Endothelial cell of umbilical vein (primary cell): ENCODE measurements at regions not wholly inside any gene's neighbourhood (a gene's known extent, or its start where the extent isn't known, plus 50 kb on each side); places are given as distances from the start of the nearest gene placed in this dataset.

Source experiments
- EZH2 ChIP-seq: IDR thresholded peaks from 2 replicates; pipeline ENCODE4 v1.6.1; 2012; ENCODE audit warnings: borderline replicate concordance, low read depth, mild to moderate bottlenecking, moderate library complexity, low read length, inconsistent platforms; ENCODE audit not compliant: severe bottlenecking
- POLR2A ChIP-seq: IDR thresholded peaks from 2 replicates; pipeline ENCODE4 v1.6.1; 2012; ENCODE audit warnings: low read depth, mild to moderate bottlenecking, control low read depth, low read length
- POLR2AphosphoS5 ChIP-seq: IDR thresholded peaks from 2 replicates; pipeline ENCODE4 v1.6.1; 2012; ENCODE audit warnings: low read depth, mild to moderate bottlenecking, control low read depth, low read length, moderate library complexity; ENCODE audit not compliant: insufficient read depth
- TF ChIP-seq, protein P1 (sequence below), 2 donors: IDR thresholded peaks; 1 replicate in 1 of 2; 2 replicates in 1 of 2; pipeline ENCODE4 v1.5.1; 2011; ENCODE audit warnings: low read length in 2 of 2, mild to moderate bottlenecking in 2 of 2, moderate library complexity in 2 of 2, control low read depth in 1 of 2, inconsistent platforms in 1 of 2, low read depth in 1 of 2; ENCODE audit not compliant: insufficient read depth in 1 of 2; ENCODE audit errors: extremely low read depth in 1 of 2
- TF ChIP-seq, protein P2 (sequence below): IDR thresholded peaks from 2 replicates; pipeline ENCODE4 v1.6.1; 2011; ENCODE audit not compliant: insufficient read depth, insufficient read length

DNA sequence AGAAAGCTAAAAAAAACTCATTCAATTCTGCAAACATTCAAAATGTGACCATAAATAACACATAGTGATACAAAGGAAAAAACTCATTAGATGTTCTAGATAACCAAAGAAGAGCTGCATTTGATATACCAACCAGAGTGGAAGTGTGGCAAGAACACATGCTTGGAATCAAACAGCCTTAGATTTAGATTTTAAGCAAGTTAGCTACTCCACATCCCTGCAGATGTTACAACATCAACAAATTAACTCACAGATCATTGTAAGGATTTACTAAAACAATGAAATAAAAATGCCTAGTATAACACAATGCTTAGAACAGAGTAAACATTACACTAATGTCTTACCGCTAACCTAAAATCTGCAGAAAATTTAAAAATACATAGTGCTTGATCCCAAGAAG lies 114.0 kb upstream of the AKIP1 start:
- TF ChIP-seq EZH2 (no peak), POLR2A (no peak), POLR2AphosphoS5 (no peak)
- TF ChIP-seq, protein P1, sequence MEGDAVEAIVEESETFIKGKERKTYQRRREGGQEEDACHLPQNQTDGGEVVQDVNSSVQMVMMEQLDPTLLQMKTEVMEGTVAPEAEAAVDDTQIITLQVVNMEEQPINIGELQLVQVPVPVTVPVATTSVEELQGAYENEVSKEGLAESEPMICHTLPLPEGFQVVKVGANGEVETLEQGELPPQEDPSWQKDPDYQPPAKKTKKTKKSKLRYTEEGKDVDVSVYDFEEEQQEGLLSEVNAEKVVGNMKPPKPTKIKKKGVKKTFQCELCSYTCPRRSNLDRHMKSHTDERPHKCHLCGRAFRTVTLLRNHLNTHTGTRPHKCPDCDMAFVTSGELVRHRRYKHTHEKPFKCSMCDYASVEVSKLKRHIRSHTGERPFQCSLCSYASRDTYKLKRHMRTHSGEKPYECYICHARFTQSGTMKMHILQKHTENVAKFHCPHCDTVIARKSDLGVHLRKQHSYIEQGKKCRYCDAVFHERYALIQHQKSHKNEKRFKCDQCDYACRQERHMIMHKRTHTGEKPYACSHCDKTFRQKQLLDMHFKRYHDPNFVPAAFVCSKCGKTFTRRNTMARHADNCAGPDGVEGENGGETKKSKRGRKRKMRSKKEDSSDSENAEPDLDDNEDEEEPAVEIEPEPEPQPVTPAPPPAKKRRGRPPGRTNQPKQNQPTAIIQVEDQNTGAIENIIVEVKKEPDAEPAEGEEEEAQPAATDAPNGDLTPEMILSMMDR (IDR thresholded peaks at IDR 0.05; ENCODE audit: extremely low read depth in 1 of 2, insufficient read depth in 1 of 2, low read depth in 1 of 2, low read length in 2 of 2): no peak
- TF ChIP-seq, protein P2, sequence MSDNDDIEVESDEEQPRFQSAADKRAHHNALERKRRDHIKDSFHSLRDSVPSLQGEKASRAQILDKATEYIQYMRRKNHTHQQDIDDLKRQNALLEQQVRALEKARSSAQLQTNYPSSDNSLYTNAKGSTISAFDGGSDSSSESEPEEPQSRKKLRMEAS: no peak
